HUES48 (cell line): ENCODE measurements at regions not wholly inside any gene's neighbourhood (a gene's known extent, or its start where the extent isn't known, plus 50 kb on each side); places are given as distances from the start of the nearest gene placed in this dataset.
A peak's percentile ranks its signal among the peaks of the same experiment; 100 is the strongest.
"Not testable (repeated sequence)": the region's sequence is repeated elsewhere in the genome, so short reads cannot be mapped to it uniquely, and the experiment has no call there.

ENCODE experiments used
- H3K27ac ChIP-seq: one replicate; pipeline ENCODE4 v1.7.0; 2013; ENCODE audit warnings: low read depth, low read length, inconsistent platforms
- H3K27me3 ChIP-seq: 2 replicates; pipeline ENCODE4 v1.6.1; 2013; ENCODE audit warnings: mild to moderate bottlenecking, low read length; ENCODE audit not compliant: control insufficient read depth, insufficient read depth
- H3K36me3 ChIP-seq: 2 replicates; pipeline ENCODE4 v1.6.1; 2013; ENCODE audit warnings: low read length; ENCODE audit not compliant: control insufficient read depth, insufficient read depth
- H3K4me1 ChIP-seq: 2 replicates; pipeline ENCODE4 v1.6.1; 2013; ENCODE audit warnings: mild to moderate bottlenecking, low read length; ENCODE audit not compliant: control insufficient read depth, insufficient read depth
- H3K4me3 ChIP-seq: 2 replicates; pipeline ENCODE4 v1.5.1; 2013; ENCODE audit warnings: mild to moderate bottlenecking, low read depth, low read length
- H3K9ac ChIP-seq: 2 replicates; pipeline ENCODE4 v1.6.1; 2013; ENCODE audit warnings: mild to moderate bottlenecking, low read depth, low read length, moderate library complexity
- H3K9me3 ChIP-seq: 2 replicates; pipeline ENCODE4 v1.6.1; 2013; ENCODE audit warnings: low read length; ENCODE audit not compliant: control insufficient read depth, insufficient read depth

DNA sequence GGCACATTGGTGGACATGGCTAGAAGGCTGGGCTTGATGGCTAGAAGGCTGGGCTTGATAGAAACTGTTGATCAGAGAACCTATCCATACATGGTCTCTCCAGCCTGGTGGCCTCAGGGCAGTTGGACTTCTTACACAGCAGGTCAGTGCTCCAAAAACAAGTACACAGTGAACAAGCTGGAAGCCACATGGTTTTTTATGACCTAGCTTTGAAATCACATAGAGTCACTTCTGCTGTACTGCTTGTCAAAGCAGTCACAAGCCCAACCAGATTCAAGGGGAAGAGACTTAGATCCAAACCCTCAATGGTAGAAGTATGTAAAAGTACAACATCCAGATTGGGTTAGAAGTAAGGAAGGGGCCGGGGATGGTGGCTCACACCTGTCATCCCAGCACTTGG, 89.4 kb upstream of the HES1 start:
- H3K9ac ChIP-seq, result no peak overlapping the region
- no peaks in the 10 kb centered on the region; the same call in 1 of the 2 replicates for H3K27me3 ChIP-seq
- no peaks in the 10 kb centered on the region for H3K4me1 ChIP-seq
- H3K4me3 ChIP-seq, result no peak overlapping the region
- H3K9me3 ChIP-seq, result peaks cover 15% of the 10 kb centered on the region
- no peaks in the 10 kb centered on the region for H3K36me3 ChIP-seq
- no peak overlapping the region for H3K27ac ChIP-seq

DNA sequence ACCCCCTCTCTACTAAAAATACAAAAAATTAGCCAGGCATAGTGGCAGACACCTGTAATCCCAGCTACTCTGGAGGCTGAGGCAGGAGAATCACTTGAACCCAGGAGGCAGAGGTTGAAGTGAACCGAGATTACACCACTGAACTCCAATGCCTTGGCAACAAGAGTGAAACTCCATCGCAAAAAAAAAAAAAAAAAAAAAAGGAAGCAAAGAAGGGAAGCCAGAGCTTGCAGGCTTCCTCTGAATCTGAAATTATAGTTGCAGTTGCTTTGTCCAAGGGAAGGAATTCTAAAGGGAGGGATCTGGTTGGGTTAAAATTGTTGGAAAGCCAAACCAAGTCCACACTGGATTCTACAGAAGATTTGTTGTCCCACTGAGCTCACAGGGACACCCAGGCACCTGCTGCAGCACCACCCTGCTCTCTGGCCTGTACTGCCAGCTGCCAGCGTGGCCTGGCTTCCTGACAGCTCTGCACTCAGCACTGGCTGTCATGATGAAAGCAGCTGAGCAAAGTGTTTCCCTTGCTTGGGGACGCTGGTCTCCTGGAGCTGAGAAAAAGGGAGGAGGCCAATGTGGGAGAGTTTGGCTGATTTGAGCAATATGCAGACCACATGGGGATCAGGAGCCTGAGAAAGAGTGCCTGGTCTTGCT, 88.8 kb upstream of the HES1 start:
- no peaks in the 10 kb centered on the region; the same call in 1 of the 2 replicates for H3K27me3 ChIP-seq
- peaks cover 15% of the 10 kb centered on the region for H3K9me3 ChIP-seq
- no peak overlapping the region for H3K9ac ChIP-seq
- no peak overlapping the region for H3K4me3 ChIP-seq
- H3K36me3 ChIP-seq, result no peaks in the 10 kb centered on the region
- no peaks in the 10 kb centered on the region for H3K4me1 ChIP-seq
- no peak overlapping the region for H3K27ac ChIP-seq

DNA sequence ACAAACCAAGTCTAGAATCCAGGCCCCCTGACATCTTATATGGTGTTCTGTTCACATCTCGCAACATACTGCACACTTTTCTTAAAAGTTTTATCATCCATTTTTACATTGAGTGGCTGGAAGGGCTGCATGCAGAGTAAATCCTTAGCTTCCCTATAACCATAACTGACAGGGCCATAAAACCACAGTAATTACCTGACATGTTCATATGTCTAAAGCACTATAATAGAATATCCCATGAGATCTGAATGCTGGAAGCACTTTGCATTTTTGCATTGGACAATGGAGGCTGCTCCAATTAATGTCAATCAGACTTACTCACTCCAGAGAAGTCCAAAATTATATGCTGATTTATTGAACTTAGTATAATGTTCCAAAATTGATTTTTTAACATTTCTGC, 86.6 kb upstream of the HES1 start:
- H3K27ac ChIP-seq, result no peak overlapping the region
- H3K9ac ChIP-seq, result no peak overlapping the region
- no peak overlapping the region for H3K4me3 ChIP-seq
- peaks cover 3% of the 10 kb centered on the region; the same call in 1 of the 2 replicates for H3K4me1 ChIP-seq
- no peaks in the 10 kb centered on the region for H3K36me3 ChIP-seq
- H3K9me3 ChIP-seq, result peaks cover 15% of the 10 kb centered on the region
- peaks cover 14% of the 10 kb centered on the region for H3K27me3 ChIP-seq

DNA sequence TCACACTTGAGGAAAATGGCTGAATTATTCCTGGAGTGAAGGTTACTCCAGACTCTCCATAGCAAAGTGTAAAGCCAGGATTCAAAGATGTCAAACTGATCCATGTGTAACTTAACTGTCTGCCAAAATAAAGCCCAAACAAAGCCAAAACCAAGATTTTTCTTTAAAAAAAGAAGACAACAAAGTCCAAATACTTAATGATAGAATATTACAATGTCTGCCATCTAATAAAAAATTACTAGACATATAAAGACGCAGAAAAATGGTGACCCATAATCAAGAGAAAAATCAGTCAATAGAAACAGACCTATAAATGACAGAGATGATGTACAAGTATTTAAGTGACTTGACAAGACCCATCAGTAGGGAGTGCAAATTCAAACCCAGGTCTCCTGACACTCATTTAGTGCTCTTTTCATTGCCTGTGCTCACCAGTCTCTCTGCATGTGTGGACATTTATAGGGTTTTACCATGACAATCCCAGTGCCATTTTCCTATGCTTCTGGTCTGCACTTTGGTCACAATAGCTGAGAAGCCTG, 85.1 kb upstream of the HES1 start:
- peaks cover 15% of the 10 kb centered on the region for H3K9me3 ChIP-seq
- no peaks in the 10 kb centered on the region for H3K36me3 ChIP-seq
- peaks cover 25% of the 10 kb centered on the region for H3K27me3 ChIP-seq
- H3K4me1 ChIP-seq, result peaks cover 16% of the 10 kb centered on the region
- no peak overlapping the region for H3K4me3 ChIP-seq
- H3K9ac ChIP-seq, result no peak overlapping the region
- H3K27ac ChIP-seq, result no peak overlapping the region

DNA sequence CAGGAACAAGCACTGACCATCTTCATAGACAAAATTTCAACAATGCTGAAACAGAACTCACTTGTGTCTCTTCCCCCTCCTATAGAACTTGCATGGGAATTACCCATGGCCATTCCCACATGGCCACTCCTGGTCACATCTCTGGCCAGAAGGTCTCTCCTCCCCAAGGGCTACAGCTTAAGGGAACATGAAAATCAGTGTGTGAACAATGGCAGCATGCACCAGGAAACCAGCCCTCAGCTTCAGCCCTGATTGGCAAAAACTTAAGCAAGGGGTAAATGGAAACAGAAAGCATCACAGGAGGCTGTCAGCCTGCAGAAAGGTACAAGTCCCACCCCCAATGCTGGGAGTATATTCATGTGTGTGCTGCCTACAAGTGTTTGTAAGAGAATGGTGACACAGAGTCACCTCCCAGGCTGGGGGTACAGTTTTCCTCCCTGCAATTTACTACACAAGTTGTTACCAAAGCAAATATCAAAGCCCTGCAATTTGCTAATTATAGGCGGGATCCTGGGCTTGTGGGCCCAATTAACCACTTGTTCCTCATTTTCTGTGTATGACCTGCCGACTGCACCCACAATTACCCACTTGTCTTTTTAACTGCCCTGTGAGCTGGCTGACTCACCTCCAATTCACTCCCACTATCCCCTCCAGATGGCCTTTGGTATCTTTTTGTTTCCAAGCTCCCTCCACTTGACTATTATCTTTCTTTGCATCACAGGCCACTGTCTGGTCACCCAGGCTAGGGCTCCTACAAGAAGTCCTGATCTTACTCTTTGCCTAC, 84.4 kb upstream of the HES1 start:
- Histone ChIP-seq H3K9ac (no peak overlapping the region), H3K9me3 (peaks cover 15% of the 10 kb centered on the region), H3K27me3 (peaks cover 29% of the 10 kb centered on the region), H3K4me1 (peaks cover 18% of the 10 kb centered on the region), H3K36me3 (no peaks in the 10 kb centered on the region), H3K4me3 (no peak overlapping the region), H3K27ac (no peak overlapping the region)

DNA sequence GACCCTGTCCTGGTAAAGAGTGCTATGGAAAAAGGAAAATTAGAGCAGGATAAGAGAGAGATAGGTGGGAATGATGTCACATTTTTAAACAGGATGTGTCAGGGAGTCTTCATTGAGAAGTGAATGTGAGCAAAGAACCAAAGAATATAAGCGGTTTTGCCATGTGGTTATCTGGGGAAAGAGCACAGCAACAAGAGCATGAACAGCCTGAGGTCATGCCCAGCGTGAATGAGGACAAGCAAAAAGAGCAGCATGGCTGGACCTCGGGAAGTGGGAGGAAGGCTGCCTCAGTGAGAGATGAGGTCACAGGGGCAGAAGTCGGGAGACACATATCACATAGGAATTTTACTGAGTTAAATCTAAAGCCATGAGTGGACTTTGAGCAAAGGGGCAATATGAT, 82.8 kb upstream of the HES1 start:
- peaks cover 35% of the 10 kb centered on the region for H3K27me3 ChIP-seq
- no peaks in the 10 kb centered on the region for H3K36me3 ChIP-seq
- no peak overlapping the region for H3K27ac ChIP-seq
- H3K9ac ChIP-seq, result no peak overlapping the region
- no peak overlapping the region for H3K4me3 ChIP-seq
- peaks cover 15% of the 10 kb centered on the region for H3K9me3 ChIP-seq
- peaks cover 27% of the 10 kb centered on the region for H3K4me1 ChIP-seq

DNA sequence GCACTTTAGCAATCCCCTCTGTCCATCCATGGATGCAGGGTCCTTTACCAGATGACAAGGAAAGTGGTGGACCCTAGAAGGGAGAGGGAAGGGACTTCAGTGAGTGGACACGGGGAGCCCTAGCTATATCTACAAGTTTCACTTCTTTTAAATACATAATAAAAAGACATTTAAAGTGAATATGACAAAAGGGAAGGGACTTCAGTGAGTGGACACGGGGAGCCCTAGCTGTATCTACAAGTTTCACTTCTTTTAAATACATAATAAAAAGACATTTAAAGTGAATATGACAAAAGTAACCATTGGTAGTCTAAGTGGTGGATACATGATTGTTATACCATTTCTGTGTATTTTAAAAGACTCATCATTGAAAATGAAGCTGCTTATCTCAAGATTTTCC, 81.9 kb upstream of the HES1 start:
- Histone ChIP-seq H3K9me3 (peaks cover 15% of the 10 kb centered on the region), H3K9ac (no peak overlapping the region), H3K27me3 (peaks cover 35% of the 10 kb centered on the region), H3K27ac (no peak overlapping the region), H3K36me3 (no peaks in the 10 kb centered on the region), H3K4me1 (peaks cover 33% of the 10 kb centered on the region), H3K4me3 (no peak overlapping the region)

DNA sequence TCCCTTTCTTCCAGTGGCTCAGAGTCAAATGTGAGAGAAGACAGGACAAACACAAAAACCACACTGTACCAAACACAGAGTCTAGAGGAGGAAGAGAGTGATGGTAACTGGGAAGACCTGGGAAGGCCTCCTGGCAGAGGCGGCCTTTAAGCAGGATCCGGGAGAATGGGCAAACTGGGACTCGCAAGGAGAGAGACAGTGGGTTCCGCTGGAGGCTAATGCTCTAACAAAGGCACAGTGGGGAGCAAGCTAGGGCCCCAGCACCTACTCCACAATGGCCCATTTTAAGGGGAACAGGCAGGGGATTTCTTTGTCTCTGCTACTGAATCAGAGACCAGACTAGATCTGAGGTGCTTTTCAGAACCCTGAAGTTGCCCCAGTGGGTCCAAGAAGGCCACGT, 81.4 kb upstream of the HES1 start:
- H3K9me3 ChIP-seq, result peaks cover 15% of the 10 kb centered on the region
- peaks cover 35% of the 10 kb centered on the region for H3K27me3 ChIP-seq
- peak overlapping the region; percentile 44 for H3K27ac ChIP-seq
- H3K9ac ChIP-seq, result no peak overlapping the region
- H3K4me3 ChIP-seq, result no peak overlapping the region
- no peaks in the 10 kb centered on the region for H3K36me3 ChIP-seq
- peaks cover 36% of the 10 kb centered on the region for H3K4me1 ChIP-seq

DNA sequence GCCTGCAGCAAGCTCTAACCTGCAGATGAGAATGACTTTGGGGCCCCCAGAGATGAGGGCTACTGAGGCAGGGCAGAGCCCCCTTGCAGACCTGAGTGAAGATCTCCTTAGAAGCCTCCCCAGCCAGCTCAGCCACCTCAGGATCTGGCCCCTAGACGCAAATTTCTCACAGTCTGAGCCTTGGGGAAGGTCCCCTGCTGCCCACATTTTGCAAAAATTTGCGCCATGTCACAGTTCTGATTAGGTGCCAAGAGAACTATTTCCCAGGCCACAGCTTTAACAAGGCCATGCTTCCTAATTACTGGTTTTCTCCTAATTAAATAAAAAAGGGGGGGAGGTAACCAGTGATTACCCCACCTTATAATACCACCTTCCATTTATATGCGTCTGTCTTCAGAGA, 81.0 kb upstream of the HES1 start:
- H3K27me3 ChIP-seq, result peaks cover 35% of the 10 kb centered on the region
- no peak overlapping the region for H3K4me3 ChIP-seq
- no peaks in the 10 kb centered on the region for H3K36me3 ChIP-seq
- peak overlapping the region; percentile 44 for H3K27ac ChIP-seq
- peaks cover 15% of the 10 kb centered on the region for H3K9me3 ChIP-seq
- H3K4me1 ChIP-seq, result peaks cover 37% of the 10 kb centered on the region
- no peak overlapping the region for H3K9ac ChIP-seq

DNA sequence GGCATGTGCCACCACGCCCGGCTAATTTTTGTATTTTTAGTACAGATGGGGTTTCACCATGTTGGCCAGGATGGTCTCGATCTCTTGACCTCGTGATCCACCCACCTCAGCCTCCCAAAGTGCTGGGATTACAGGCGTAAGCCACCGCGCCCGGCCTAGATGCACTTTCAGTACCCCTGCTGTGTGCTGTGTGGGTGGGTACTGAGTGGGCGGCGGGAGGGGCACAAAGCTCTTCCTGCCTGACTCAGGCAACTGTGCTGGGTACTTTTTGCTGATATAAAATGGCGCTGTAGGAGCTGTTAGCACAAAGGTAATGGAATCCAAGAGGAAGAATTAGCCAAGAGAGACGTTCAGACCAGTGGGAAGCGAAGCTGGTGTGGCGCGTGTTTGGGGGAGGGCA, 79.6 kb upstream of the HES1 start:
- H3K36me3 ChIP-seq, H3K9ac ChIP-seq, H3K27ac ChIP-seq, H3K9me3 ChIP-seq, H3K4me3 ChIP-seq: not testable (repeated sequence)
- peaks cover 41% of the 10 kb centered on the region for H3K4me1 ChIP-seq
- peaks cover 35% of the 10 kb centered on the region for H3K27me3 ChIP-seq

DNA sequence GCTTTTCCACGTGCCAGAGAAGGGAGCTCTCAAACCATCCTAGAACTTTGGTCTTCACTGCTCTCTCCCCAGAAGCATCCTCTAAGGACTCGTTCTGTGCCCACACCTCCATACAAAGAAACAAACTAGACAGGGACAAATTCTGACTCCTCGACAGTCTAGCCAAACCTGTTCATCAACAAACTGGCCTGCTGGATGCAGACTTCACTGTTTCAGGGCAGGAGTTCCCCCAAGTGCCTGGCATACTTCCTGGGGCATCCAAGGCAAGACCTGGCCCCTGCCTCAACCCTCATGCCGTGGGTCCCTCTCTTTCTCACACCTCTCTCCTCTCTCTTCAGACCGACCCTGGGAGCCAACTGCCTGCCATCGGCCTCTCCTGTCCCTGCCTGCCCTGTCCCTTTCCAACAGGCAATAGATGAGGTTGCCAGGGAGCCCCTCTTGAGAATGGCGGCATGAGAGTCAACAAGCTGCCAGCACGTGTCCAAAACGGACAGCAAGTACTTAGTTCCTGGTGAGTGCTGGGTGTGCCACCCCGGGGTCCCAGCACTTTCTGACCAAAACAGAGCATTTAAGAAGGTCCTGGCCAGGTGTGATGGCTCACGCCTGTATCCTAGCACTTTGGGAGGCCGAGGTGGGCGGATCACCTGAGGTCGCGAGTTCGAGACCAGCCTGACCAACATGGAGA, 79.1 kb upstream of the HES1 start:
- Histone ChIP-seq H3K27me3 (peaks cover 35% of the 10 kb centered on the region), H3K4me3 (no peak overlapping the region), H3K9me3 (no peaks in the 10 kb centered on the region), H3K9ac (no peak overlapping the region), H3K36me3 (no peaks in the 10 kb centered on the region), H3K4me1 (peaks cover 41% of the 10 kb centered on the region), H3K27ac (no peak overlapping the region)
